Stimulated activated CD4-positive, alpha-beta T cell treated with anti-CD3 and anti-CD28 coated beads, Interleukin-1b, Interleukin-23, amount 100 ng/mL, for 24 hours (primary cell): ENCODE measurements at regions not wholly inside any gene's neighbourhood (a gene's known extent, or its start where the extent isn't known, plus 50 kb on each side); places are given as distances from the start of the nearest gene placed in this dataset.

ENCODE experiments used
- DNase-seq, 4 experiments: peaks; one replicate each; pipeline ENCODE4 v3.0.0-alpha.2; 2020; ENCODE audit warnings: low read depth in 4 of 4, low spot score in 1 of 4

DNA sequence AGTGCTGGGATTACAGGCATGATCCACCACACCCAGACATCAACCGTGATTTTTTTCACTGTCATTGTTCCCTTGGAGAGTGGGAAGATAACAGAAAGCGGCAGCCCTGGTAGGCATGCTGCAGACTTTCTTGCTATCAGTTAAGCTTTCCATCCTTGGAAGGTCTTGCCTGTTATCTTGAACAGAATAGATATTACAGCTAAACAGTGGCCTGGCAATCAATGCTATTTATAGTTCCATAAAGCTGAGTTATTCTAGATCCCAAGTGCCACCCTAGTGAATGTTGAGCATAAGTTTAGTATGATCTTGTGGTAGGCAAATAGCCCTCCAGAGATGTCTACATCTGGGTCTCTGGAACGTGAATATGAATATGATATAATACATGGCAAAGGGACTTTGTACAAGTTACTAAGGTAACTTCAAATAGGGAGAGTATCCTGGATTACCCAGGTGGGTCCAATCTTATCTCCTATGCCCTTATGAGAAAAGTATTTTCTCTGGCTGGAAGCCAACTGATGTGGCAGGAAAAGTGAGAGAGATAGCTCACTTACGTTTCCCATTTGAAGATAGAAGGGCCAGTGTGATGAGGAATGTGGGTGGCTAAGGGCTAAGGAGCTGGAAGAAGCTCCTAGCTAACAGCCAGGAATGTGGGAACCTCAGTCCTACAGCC lies 609.1 kb upstream of the IGFBP3 start:
- DNase-seq: no peak

GRCh38 chr7:46527360-46527759 lies 606.3 kb upstream of the IGFBP3 start:
- DNase-seq: no peak

- no peak for DNase-seq
Observed at GRCh38 chr7:46525876-46526275, 604.8 kb upstream of the IGFBP3 start.

DNA sequence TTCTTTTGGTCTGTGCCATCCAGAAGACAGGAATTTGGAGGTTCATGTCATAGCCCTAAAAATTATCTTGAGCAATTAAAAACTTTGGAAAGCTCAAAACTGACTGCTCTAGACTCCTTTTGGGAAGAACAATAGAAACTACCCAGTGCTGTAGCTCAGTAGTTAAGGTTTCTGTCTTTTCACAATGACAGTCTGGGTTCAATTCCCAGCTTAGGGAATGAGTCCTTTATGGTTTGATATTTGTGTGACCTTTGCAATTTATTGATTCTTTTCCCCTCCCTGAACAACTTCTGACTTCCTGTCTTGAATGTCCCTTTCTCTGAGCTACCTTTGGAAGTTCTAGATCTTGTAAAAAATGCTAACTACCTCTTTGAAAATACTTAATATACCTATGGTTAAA lies 603.3 kb upstream of the IGFBP3 start:
- no peak for DNase-seq

- no peak for DNase-seq
Observed at GRCh38 chr7:46522354-46522906, 601.4 kb upstream of the IGFBP3 start.

GRCh38 chr7:46518713-46519112 lies 597.6 kb upstream of the IGFBP3 start:
- DNase-seq: no peak

DNA sequence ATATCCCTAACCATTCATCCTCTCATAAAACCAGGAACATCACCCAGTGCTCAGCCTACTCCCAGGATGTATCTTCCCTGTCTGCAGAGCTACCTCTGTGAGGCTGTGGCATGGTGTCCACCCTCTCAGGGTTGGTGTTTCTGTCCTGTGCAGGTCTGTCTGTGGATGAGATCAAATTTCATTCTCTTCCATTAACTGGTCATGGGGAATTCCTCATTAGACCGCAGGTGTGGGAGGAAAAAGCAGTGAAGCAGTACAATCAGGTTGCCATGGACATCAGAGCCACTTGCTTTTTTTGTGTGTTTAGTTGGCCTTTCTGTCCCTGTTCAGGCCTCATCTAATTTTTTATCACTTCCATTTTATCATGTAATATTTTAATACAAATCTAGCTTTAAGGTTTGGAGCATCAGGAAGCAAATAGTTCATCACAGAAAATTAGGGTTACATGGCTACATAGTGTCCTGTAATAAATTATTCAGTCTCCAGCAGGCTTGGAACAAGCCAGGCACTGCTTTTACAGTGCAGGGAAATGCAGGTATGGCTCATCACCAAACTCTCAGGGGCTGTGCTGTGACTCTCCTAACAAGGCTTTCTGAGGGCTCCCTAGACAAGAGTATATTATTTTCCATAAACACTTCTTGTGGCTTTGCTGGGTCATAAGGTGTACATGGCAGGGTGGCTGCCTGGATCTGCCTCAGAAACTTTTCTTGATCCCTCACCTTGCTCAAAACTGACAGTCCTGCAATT lies 594.9 kb upstream of the IGFBP3 start:
- no peak for DNase-seq

DNA sequence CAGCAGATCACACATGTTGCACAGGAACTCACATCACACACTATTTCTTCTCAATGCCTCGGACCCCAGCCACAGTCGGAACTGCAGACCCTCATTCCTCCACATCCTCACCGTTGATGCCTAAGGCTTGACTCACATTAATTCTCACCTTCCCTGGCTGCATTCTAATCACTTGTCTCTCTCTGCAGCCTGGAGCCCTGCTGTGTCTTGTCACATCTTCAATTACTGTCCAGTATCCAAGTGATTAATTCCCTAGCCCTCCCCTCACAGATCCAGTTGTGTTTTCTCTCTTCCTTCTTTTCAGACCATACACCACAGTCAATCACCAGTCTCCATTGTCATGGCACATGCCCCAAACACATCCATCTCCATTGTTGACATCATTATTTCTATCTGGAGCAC lies 592.4 kb upstream of the IGFBP3 start:
- DNase-seq: no peak

DNA sequence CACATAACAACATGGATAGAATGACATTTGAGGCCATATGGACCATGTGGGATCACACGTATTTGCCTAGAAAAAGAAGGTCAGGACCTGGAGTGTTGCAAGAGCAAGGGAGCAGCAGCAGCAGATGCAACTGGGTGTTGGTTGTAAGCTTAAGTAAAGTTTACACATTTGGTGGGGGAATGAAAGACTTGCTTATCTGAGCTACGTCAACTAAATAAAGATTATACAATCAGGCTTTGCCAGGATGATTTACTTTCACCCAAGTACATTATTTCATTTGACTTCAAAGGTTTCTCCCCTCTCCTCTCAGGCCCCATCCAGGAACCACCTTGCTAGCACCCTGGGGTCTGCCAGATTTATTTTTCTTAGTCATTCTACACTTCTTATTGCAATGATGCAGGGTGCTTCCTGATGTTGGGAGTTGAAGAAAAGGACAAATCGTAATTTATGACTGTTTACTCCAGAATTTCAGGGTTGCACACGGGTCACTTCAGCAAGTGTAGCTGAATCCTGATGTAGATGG lies 591.9 kb upstream of the IGFBP3 start:
- no peak for DNase-seq

DNA sequence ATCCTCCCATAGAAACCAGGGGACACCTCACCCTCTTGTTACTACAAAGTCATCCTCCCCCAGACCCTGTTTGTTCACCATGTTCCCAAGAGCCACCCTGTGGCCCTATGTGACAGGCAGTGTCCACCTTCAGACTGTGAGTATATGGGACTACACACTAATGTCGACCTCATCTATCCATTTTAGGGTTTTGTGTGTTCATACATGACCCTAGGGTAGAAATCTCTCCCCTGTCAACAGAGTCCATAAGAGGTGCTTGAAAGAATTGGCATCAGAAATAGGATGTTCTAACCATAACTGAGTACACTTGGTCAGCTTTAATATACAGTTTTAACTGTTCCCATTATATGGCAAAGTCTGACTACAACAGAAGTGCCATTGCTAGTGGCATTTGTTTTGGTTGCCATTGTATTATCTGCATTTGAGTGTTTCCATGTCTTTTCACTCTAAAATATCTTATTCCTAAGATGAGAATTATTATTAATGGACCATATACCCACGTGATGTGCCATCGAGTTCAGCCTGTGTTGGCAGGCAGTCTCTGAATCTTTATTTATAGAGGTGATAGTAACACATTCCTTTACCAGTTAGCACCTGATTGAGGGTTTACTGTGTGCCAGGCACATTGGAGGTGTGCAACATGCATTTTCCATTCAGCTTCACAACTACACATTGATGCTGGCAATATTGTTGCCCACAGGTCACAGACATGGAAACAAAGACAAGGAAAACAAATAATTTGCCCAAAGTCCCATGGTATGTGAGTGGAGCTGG lies 590.6 kb upstream of the IGFBP3 start:
- no peak for DNase-seq

GRCh38 chr7:46508583-46508982 lies 587.5 kb upstream of the IGFBP3 start:
- DNase-seq: no peak

- DNase-seq: no peak
Observed at GRCh38 chr7:46507560-46507959, 586.5 kb upstream of the IGFBP3 start.

GRCh38 chr7:46494441-46494840 lies 573.4 kb upstream of the IGFBP3 start:
- DNase-seq: no peak

GRCh38 chr7:46494028-46494427 lies 573.0 kb upstream of the IGFBP3 start:
- DNase-seq: no peak

- DNase-seq: no peak
Observed at GRCh38 chr7:46493196-46493595, 572.1 kb upstream of the IGFBP3 start.

- no peak for DNase-seq
Observed at GRCh38 chr7:46492466-46492865, 571.4 kb upstream of the IGFBP3 start.

GRCh38 chr7:46490406-46490805 lies 569.3 kb upstream of the IGFBP3 start:
- no peak for DNase-seq

DNA sequence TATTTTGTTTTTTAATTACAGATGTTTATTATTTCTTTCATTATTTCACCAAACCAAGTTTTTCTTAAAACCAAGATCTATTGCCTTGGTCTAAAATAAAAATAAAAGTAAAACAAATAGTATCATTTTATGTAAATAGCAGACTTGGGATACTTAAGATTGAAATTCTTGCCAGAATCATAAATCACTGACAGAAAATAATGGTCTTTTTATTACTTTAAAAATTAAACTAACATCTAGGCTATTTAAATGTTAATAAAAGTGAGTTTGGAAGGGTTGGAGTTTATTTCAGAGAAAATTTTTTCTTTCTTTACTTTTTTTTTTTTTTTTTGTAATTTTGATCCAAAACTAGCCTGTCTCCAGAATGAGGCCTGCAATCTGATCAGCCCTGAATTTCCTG lies 568.0 kb upstream of the IGFBP3 start:
- DNase-seq: no peak

DNA sequence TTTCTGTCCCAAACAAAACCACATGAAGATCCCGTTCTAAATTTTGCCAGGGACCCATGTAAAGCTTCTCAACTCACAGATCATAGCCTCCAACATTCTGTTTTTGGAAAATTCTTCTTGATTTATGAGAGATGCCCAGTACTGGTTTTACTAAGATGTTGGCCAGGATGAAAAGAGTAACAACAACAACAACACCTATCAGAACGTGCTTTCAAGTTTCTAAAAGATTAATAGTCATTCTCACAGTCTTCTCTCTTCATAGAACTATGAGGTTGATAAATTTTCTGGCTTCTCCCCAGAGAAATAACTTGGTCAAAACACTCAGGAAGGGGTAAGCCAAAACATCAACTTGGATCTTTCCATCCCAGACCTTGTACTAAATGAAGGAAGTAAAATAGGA lies 567.5 kb upstream of the IGFBP3 start:
- no peak for DNase-seq

- no peak for DNase-seq
Observed at GRCh38 chr7:46486256-46487206, 565.5 kb upstream of the IGFBP3 start.
